ENCODE measurements at regions not wholly inside any gene's neighbourhood (a gene's known extent, or its start where the extent isn't known, plus 50 kb on each side); places are given as distances from the start of the nearest gene placed in this dataset.

DNA sequence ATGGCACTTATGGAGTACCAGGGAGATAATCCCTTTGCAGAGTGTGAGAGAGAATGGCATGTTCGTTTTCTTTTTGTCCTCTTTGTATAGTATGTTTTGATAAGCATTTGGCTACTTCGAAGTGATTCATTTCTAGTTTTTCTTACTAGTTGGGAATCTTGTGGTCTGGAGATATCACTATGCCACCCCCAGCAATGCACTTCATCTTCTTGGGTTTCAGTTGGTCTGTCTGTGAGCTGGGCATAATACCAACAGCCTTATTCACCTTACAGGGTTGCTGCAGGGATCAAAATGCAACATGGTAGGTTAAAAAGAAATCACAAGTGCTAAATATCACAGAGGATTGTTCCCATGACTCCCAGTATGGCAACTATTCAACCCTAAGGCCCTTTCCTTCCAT is 387.8 kb upstream of the CADM1 start:
- ATAC-seq (no peak), DNase-seq (no peak)
- H3K27ac Mint-ChIP-seq = no peak overlapping the region
- H3K36me3 Mint-ChIP-seq (ENCODE audit: low read depth) = no peaks in the 10 kb centered on the region
- H3K9me3 ChIP-seq (ENCODE audit: control insufficient read depth, low read length, poor library complexity, severe bottlenecking) = no peaks in the 10 kb centered on the region
- H3K27me3 Mint-ChIP-seq = no peaks in the 10 kb centered on the region
- H3K4me1 Mint-ChIP-seq = no peaks in the 10 kb centered on the region
- no peak overlapping the region for H3K4me3 Mint-ChIP-seq

DNA sequence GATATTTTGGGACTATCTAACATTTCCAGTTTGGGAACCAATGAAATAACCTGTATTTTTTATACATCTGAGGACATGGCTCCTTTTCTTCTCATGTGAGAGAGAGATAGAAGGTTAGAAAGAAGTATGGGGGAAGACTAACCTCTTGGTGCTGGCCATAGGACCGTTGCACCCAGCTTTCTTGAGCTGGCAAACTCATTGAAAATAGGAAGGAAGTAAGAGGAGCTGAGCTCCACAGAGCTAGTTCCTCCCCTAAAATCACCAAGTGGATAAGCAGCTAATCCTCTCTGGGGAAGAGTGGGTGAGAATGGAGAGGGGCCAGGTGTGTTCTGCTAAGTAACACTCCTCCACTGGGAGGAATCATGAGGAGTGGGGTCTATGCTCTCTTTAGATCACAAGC is 387.4 kb upstream of the CADM1 start:
- DNase-seq = no peak
- H3K9me3 ChIP-seq (ENCODE audit: control insufficient read depth, low read length, poor library complexity, severe bottlenecking) = no peaks in the 10 kb centered on the region
- Mint-ChIP-seq H3K36me3 (ENCODE audit: low read depth) (no peaks in the 10 kb centered on the region), H3K4me1 (no peaks in the 10 kb centered on the region), H3K4me3 (no peak overlapping the region), H3K27ac (no peak overlapping the region), H3K27me3 (no peaks in the 10 kb centered on the region)
- ATAC-seq = no peak

- no peak for ATAC-seq
- no peaks in the 10 kb centered on the region for H3K9me3 ChIP-seq (ENCODE audit: control insufficient read depth, low read length, poor library complexity, severe bottlenecking)
- no peak for DNase-seq
- H3K27ac Mint-ChIP-seq = no peak overlapping the region
- no peaks in the 10 kb centered on the region for H3K27me3 Mint-ChIP-seq
- no peaks in the 10 kb centered on the region for H3K4me1 Mint-ChIP-seq
- no peak overlapping the region for H3K4me3 Mint-ChIP-seq
- H3K36me3 Mint-ChIP-seq (ENCODE audit: low read depth) = no peaks in the 10 kb centered on the region
Observed at GRCh38 chr11:115890500-115890899, 386.3 kb upstream of the CADM1 start.

GRCh38 chr11:115889712-115890111 is 385.5 kb upstream of the CADM1 start:
- no peak overlapping the region for H3K27ac Mint-ChIP-seq
- H3K4me3 Mint-ChIP-seq = no peak overlapping the region
- no peaks in the 10 kb centered on the region for H3K4me1 Mint-ChIP-seq
- no peak for DNase-seq
- no peak for ATAC-seq
- H3K27me3 Mint-ChIP-seq = no peaks in the 10 kb centered on the region
- no peaks in the 10 kb centered on the region for H3K9me3 ChIP-seq (ENCODE audit: control insufficient read depth, low read length, poor library complexity, severe bottlenecking)
- H3K36me3 Mint-ChIP-seq (ENCODE audit: low read depth) = no peaks in the 10 kb centered on the region

GRCh38 chr11:115887727-115888126 is 383.5 kb upstream of the CADM1 start:
- H3K36me3 Mint-ChIP-seq (ENCODE audit: low read depth) = no peaks in the 10 kb centered on the region
- H3K4me1 Mint-ChIP-seq = no peaks in the 10 kb centered on the region
- no peak overlapping the region for H3K27ac Mint-ChIP-seq
- no peak for DNase-seq
- no peaks in the 10 kb centered on the region for H3K27me3 Mint-ChIP-seq
- no peak for ATAC-seq
- H3K9me3 ChIP-seq (ENCODE audit: control insufficient read depth, low read length, poor library complexity, severe bottlenecking) = no peaks in the 10 kb centered on the region
- no peak overlapping the region for H3K4me3 Mint-ChIP-seq

- Mint-ChIP-seq H3K4me1 (no peaks in the 10 kb centered on the region), H3K36me3 (ENCODE audit: low read depth) (no peaks in the 10 kb centered on the region), H3K27me3 (no peaks in the 10 kb centered on the region), H3K4me3 (no peak overlapping the region), H3K27ac (no peak overlapping the region)
- ATAC-seq (no peak), DNase-seq (no peak)
- H3K9me3 ChIP-seq (ENCODE audit: control insufficient read depth, low read length, poor library complexity, severe bottlenecking) = no peaks in the 10 kb centered on the region
Observed at GRCh38 chr11:115887316-115887715, 383.1 kb upstream of the CADM1 start.

GRCh38 chr11:115886422-115886733 is 382.2 kb upstream of the CADM1 start:
- no peak overlapping the region for H3K4me3 Mint-ChIP-seq
- no peak overlapping the region for H3K27ac Mint-ChIP-seq
- no peaks in the 10 kb centered on the region for H3K4me1 Mint-ChIP-seq
- no peak for DNase-seq
- peaks cover 3% of the 10 kb centered on the region for H3K9me3 ChIP-seq (ENCODE audit: control insufficient read depth, low read length, poor library complexity, severe bottlenecking)
- H3K36me3 Mint-ChIP-seq (ENCODE audit: low read depth) = no peaks in the 10 kb centered on the region
- ATAC-seq = no peak
- H3K27me3 Mint-ChIP-seq = no peaks in the 10 kb centered on the region

- ATAC-seq = no peak
- H3K9me3 ChIP-seq (ENCODE audit: control insufficient read depth, low read length, poor library complexity, severe bottlenecking) = peaks cover 3% of the 10 kb centered on the region
- Mint-ChIP-seq H3K27ac (no peak overlapping the region), H3K4me1 (no peaks in the 10 kb centered on the region), H3K27me3 (no peaks in the 10 kb centered on the region), H3K36me3 (ENCODE audit: low read depth) (no peaks in the 10 kb centered on the region), H3K4me3 (no peak overlapping the region)
- DNase-seq = no peak
Observed at GRCh38 chr11:115885535-115886421, 381.6 kb upstream of the CADM1 start.

- H3K27me3 Mint-ChIP-seq = no peaks in the 10 kb centered on the region
- H3K9me3 ChIP-seq (ENCODE audit: control insufficient read depth, low read length, poor library complexity, severe bottlenecking) = peaks cover 3% of the 10 kb centered on the region
- no peak overlapping the region for H3K4me3 Mint-ChIP-seq
- H3K4me1 Mint-ChIP-seq = no peaks in the 10 kb centered on the region
- no peaks in the 10 kb centered on the region for H3K36me3 Mint-ChIP-seq (ENCODE audit: low read depth)
- no peak overlapping the region for H3K27ac Mint-ChIP-seq
- DNase-seq = no peak
- ATAC-seq = no peak
Observed at GRCh38 chr11:115884800-115885534, 380.8 kb upstream of the CADM1 start.

- no peaks in the 10 kb centered on the region for H3K9me3 ChIP-seq (ENCODE audit: control insufficient read depth, low read length, poor library complexity, severe bottlenecking)
- Mint-ChIP-seq H3K4me1 (no peaks in the 10 kb centered on the region), H3K36me3 (ENCODE audit: low read depth) (peaks cover 2% of the 10 kb centered on the region), H3K27me3 (no peaks in the 10 kb centered on the region), H3K27ac (no peak overlapping the region), H3K4me3 (no peak overlapping the region)
- DNase-seq (no peak), ATAC-seq (no peak)
Observed at GRCh38 chr11:115874843-115875242, 370.6 kb upstream of the CADM1 start.

DNA sequence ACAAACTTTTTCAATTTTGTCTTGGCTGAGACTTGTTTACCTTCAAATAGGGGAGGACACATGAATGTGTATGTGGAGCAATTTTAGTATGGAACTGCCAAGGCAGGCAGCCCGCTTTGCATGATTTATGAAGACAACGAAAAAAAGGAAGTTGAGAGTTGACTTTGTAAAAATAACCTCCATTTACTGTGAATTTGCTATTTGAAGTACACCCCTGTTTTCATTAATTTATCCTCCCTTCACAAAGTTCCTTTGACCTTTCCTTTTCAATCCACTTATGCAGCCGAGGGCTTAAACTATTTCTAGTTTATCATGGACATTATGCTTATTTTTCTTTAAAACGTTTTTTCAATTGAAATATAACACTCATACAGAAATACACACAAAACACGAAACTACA is 369.6 kb upstream of the CADM1 start:
- no peaks in the 10 kb centered on the region for H3K27me3 Mint-ChIP-seq
- no peak for ATAC-seq
- H3K4me1 Mint-ChIP-seq = no peaks in the 10 kb centered on the region
- no peak overlapping the region for H3K4me3 Mint-ChIP-seq
- no peaks in the 10 kb centered on the region for H3K36me3 Mint-ChIP-seq (ENCODE audit: low read depth)
- H3K9me3 ChIP-seq (ENCODE audit: control insufficient read depth, low read length, poor library complexity, severe bottlenecking) = no peaks in the 10 kb centered on the region
- no peak for DNase-seq
- no peak overlapping the region for H3K27ac Mint-ChIP-seq

DNA sequence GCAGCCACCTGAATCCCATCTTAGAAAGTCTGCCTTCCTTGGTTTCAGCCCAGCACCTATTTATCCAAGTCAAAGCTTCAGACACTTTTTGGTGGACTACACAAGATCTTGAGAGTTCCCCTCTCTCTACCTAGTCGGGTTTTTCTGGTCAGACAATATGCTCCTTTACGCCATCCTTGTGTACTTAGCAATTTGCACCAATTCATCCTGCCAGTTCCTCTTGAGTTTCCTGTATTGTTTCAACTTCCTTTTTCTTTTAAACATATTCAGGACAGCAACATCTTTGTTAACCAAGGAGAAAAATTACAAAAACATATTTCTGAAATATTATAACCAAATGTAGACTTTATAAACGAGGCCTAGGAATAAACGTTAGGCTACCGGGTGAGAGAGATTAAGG is 368.2 kb upstream of the CADM1 start:
- H3K4me3 Mint-ChIP-seq = no peak overlapping the region
- no peaks in the 10 kb centered on the region for H3K4me1 Mint-ChIP-seq
- no peaks in the 10 kb centered on the region for H3K9me3 ChIP-seq (ENCODE audit: control insufficient read depth, low read length, poor library complexity, severe bottlenecking)
- DNase-seq = no peak
- H3K27me3 Mint-ChIP-seq = no peaks in the 10 kb centered on the region
- ATAC-seq = no peak
- no peak overlapping the region for H3K27ac Mint-ChIP-seq
- no peaks in the 10 kb centered on the region for H3K36me3 Mint-ChIP-seq (ENCODE audit: low read depth)

DNA sequence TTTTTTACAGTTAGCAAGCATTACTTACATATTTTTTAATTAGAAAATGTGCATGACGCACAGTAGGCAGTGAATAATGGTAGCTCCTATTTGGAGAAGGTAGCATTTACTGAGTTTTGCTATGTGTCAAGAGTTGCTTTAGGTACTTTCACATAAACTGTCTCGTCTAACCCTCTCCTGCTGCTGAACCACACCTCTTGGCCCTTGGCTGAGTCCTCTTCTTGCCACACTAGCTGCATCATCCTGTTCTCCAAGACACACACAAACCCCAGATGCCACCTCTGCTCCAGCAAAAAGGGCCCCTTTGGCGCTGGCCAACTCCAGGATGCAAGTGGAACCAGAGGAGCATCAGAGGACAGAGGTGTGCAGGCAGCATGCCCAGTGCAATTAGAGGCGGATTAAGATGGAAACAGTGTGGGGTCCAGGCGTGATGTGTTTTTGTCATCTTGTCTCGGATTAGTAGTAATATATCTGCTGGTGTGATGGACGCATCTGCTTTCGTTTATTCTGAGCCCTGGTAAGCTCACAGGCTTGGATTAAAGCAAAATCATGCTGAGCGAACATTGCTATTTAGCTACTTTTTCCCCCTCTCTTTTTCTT is 367.0 kb upstream of the CADM1 start:
- ATAC-seq = no peak
- DNase-seq = no peak
- Mint-ChIP-seq H3K4me1 (no peaks in the 10 kb centered on the region), H3K27me3 (no peaks in the 10 kb centered on the region), H3K4me3 (no peak overlapping the region), H3K36me3 (ENCODE audit: low read depth) (no peaks in the 10 kb centered on the region), H3K27ac (no peak overlapping the region)
- H3K9me3 ChIP-seq (ENCODE audit: control insufficient read depth, low read length, poor library complexity, severe bottlenecking) = no peaks in the 10 kb centered on the region

Measured in T-helper 17 cell (primary cell).